Trophoblast cell (in vitro differentiated cells and primary cell): ENCODE measurements at regions not wholly inside any gene's neighbourhood (a gene's known extent, or its start where the extent isn't known, plus 50 kb on each side); places are given as distances from the start of the nearest gene placed in this dataset.

Experiments used
- DNase-seq, 2 donors: peaks; one replicate each; pipeline ENCODE4 v3.0.0-alpha.2; 2016
- H2AFZ ChIP-seq: 2 replicates; pipeline ENCODE4 v1.6.1; 2013; ENCODE audit warnings: low read length, moderate library complexity, mild to moderate bottlenecking; ENCODE audit not compliant: insufficient read depth, poor library complexity
- H2AK5ac ChIP-seq: 2 replicates; pipeline ENCODE4 v1.6.1; 2013; ENCODE audit warnings: mild to moderate bottlenecking, low read length
- H2BK120ac ChIP-seq: 2 replicates; pipeline ENCODE4 v1.6.1; 2013; ENCODE audit warnings: low read length, mild to moderate bottlenecking, moderate library complexity; ENCODE audit not compliant: insufficient read depth, poor library complexity
- H2BK12ac ChIP-seq: 2 replicates; pipeline ENCODE4 v1.6.1; 2013; ENCODE audit warnings: mild to moderate bottlenecking, low read length, moderate library complexity
- H2BK5ac ChIP-seq: 2 replicates; pipeline ENCODE4 v1.6.1; 2013; ENCODE audit warnings: low read length, low read depth, moderate library complexity, mild to moderate bottlenecking; ENCODE audit not compliant: poor library complexity
- H3K14ac ChIP-seq: 2 replicates; pipeline ENCODE4 v1.6.1; 2013; ENCODE audit warnings: mild to moderate bottlenecking, low read length
- H3K18ac ChIP-seq: 2 replicates; pipeline ENCODE4 v1.6.1; 2013; ENCODE audit warnings: mild to moderate bottlenecking, low read length
- H3K23ac ChIP-seq: 2 replicates; pipeline ENCODE4 v1.6.1; 2013; ENCODE audit warnings: low read length
- H3K27ac ChIP-seq: 2 replicates; pipeline ENCODE4 v1.5.1; 2013; ENCODE audit warnings: low read depth, mild to moderate bottlenecking, inconsistent platforms, low read length, moderate library complexity
- H3K27me3 ChIP-seq: 2 replicates; pipeline ENCODE4 v1.6.1; 2013; ENCODE audit warnings: inconsistent platforms, mild to moderate bottlenecking, low read length, moderate library complexity; ENCODE audit not compliant: insufficient read depth
- H3K36me3 ChIP-seq, 2 experiments: 1 replicate in 1 of 2; 2 replicates in 1 of 2; pipeline ENCODE4 v1.6.1; 2013; ENCODE audit warnings: low read length in 2 of 2, mild to moderate bottlenecking in 2 of 2, moderate library complexity in 1 of 2; ENCODE audit not compliant: insufficient read depth in 2 of 2, control insufficient read depth in 1 of 2
- H3K4ac ChIP-seq: 2 replicates; pipeline ENCODE4 v1.6.1; 2013; ENCODE audit warnings: low read depth, mild to moderate bottlenecking, low read length, moderate library complexity
- H3K4me1 ChIP-seq, 2 experiments: 1 replicate in 1 of 2; 2 replicates in 1 of 2; pipeline ENCODE4 v1.6.1; 2013; ENCODE audit warnings: low read length in 2 of 2, mild to moderate bottlenecking in 2 of 2, moderate library complexity in 1 of 2; ENCODE audit not compliant: insufficient read depth in 2 of 2, control insufficient read depth in 1 of 2
- H3K4me2 ChIP-seq: 2 replicates; pipeline ENCODE4 v1.6.1; 2013; ENCODE audit warnings: inconsistent platforms, mild to moderate bottlenecking, low read length, moderate library complexity
- H3K4me3 ChIP-seq: 2 replicates; pipeline ENCODE4 v1.5.1; 2013; ENCODE audit warnings: mild to moderate bottlenecking, low read depth, low read length, inconsistent platforms
- H3K79me1 ChIP-seq: one replicate; pipeline ENCODE4 v1.6.1; 2013; ENCODE audit warnings: low read length
- H3K79me2 ChIP-seq: 2 replicates; pipeline ENCODE4 v1.6.1; 2013; ENCODE audit warnings: low read length, mild to moderate bottlenecking; ENCODE audit not compliant: control insufficient read depth, insufficient read depth, poor library complexity
- H3K9ac ChIP-seq: 2 replicates; pipeline ENCODE4 v1.6.1; 2013; ENCODE audit warnings: mild to moderate bottlenecking, low read length
- H3K9me3 ChIP-seq: 2 replicates; pipeline ENCODE4 v1.6.1; 2013; ENCODE audit warnings: low read depth, mild to moderate bottlenecking, control low read depth, inconsistent platforms, low read length; ENCODE audit not compliant: insufficient read depth
- H4K12ac ChIP-seq: 2 replicates; pipeline ENCODE4 v1.6.1; 2013; ENCODE audit warnings: low read depth, mild to moderate bottlenecking, low read length, moderate library complexity
- H4K8ac ChIP-seq: 2 replicates; pipeline ENCODE4 v1.6.1; 2013; ENCODE audit warnings: low read depth, mild to moderate bottlenecking, low read length, moderate library complexity
- H4K91ac ChIP-seq: one replicate; pipeline ENCODE4 v1.6.1; 2013; ENCODE audit warnings: low read depth, mild to moderate bottlenecking, low read length, moderate library complexity
- WGBS: extraction: QIAGEN DNeasy Blood & Tissue Kit; methylation state at CpG from one replicate; pipeline ENCODE4 v1.1.7; 2013; ENCODE audit warnings: missing lambda C conversion rate; ENCODE audit not compliant: insufficient read length, insufficient coverage; ENCODE audit errors: extremely low coverage; 5-methylcytosine and 5-hydroxymethylcytosine counted together

GRCh38 chr6:147728903-147729302, 220.4 kb downstream of the SAMD5 start:
- Histone ChIP-seq H3K4ac (no peak overlapping the region), H3K4me1 (no peaks in the 10 kb centered on the region), H2BK120ac (no peak overlapping the region), H2AK5ac (no peak overlapping the region), H3K36me3 (no peaks in the 10 kb centered on the region), H2AFZ (no peak overlapping the region), H2BK12ac (no peak overlapping the region), H3K23ac (no peak overlapping the region), H4K8ac (no peak overlapping the region), H4K12ac (no peak overlapping the region), H2BK5ac (no peak overlapping the region), H3K9me3 (no peaks in the 10 kb centered on the region), H3K79me2 (no peaks in the 10 kb centered on the region), H3K18ac (no peak overlapping the region), H4K91ac (no peak overlapping the region), H3K4me3 (no peak overlapping the region), H3K4me2 (no peak overlapping the region), H3K9ac (no peak overlapping the region), H3K79me1 (no peaks in the 10 kb centered on the region), H3K27ac (no peak overlapping the region), H3K27me3 (no peaks in the 10 kb centered on the region), H3K14ac (no peak overlapping the region)
- no CpG with 5 or more reads among the region's 4 CpGs for WGBS
- no peak for DNase-seq

GRCh38 chr6:147733686-147734085, 225.2 kb downstream of the SAMD5 start:
- Histone ChIP-seq H3K27me3 (no peaks in the 10 kb centered on the region), H4K12ac (no peak overlapping the region), H2BK5ac (no peak overlapping the region), H3K9ac (no peak overlapping the region), H2AFZ (no peak overlapping the region), H3K79me1 (peaks cover under 1% of the 10 kb centered on the region), H3K36me3 (no peaks in the 10 kb centered on the region), H3K4me2 (no peak overlapping the region), H3K4me3 (no peak overlapping the region), H3K18ac (no peak overlapping the region), H4K8ac (no peak overlapping the region), H3K27ac (no peak overlapping the region), H2BK12ac (no peak overlapping the region), H3K14ac (no peak overlapping the region), H3K79me2 (no peaks in the 10 kb centered on the region), H4K91ac (no peak overlapping the region), H2BK120ac (no peak overlapping the region), H3K9me3 (no peaks in the 10 kb centered on the region), H3K4ac (no peak overlapping the region), H2AK5ac (no peak overlapping the region), H3K4me1 (peaks cover 0 to 2% of the 10 kb centered on the region in 2 experiments), H3K23ac (no peak overlapping the region)
- WGBS: no CpG with 5 or more reads among the region's 5 CpGs
- no peak for DNase-seq

GRCh38 chr6:147734151-147734550, 225.7 kb downstream of the SAMD5 start:
- no peaks in the 10 kb centered on the region for H3K36me3 ChIP-seq
- peaks cover 5% of the 10 kb centered on the region for H3K79me1 ChIP-seq
- no peak overlapping the region for H2BK12ac ChIP-seq
- no peak overlapping the region for H3K4me3 ChIP-seq
- no peak overlapping the region for H4K8ac ChIP-seq
- H3K23ac ChIP-seq: no peak overlapping the region
- H3K4me2 ChIP-seq: no peak overlapping the region
- H3K4ac ChIP-seq: no peak overlapping the region
- H3K18ac ChIP-seq: no peak overlapping the region
- H4K12ac ChIP-seq: no peak overlapping the region
- no peak overlapping the region for H2BK5ac ChIP-seq
- no peak overlapping the region for H3K27ac ChIP-seq
- no peak overlapping the region for H2BK120ac ChIP-seq
- WGBS: no CpG with 5 or more reads among the region's 8 CpGs
- H3K4me1 ChIP-seq: peaks cover 4 to 6% of the 10 kb centered on the region in 2 experiments
- no peak overlapping the region for H2AFZ ChIP-seq
- DNase-seq: no peak
- H2AK5ac ChIP-seq: no peak overlapping the region
- H3K9ac ChIP-seq: no peak overlapping the region
- H4K91ac ChIP-seq: no peak overlapping the region
- no peak overlapping the region for H3K14ac ChIP-seq
- H3K79me2 ChIP-seq: no peaks in the 10 kb centered on the region
- H3K9me3 ChIP-seq: no peaks in the 10 kb centered on the region
- no peaks in the 10 kb centered on the region for H3K27me3 ChIP-seq

GRCh38 chr6:147735924-147736323, 227.4 kb downstream of the SAMD5 start:
- H3K79me2 ChIP-seq: no peaks in the 10 kb centered on the region
- H4K91ac ChIP-seq: no peak overlapping the region
- H3K14ac ChIP-seq: no peak overlapping the region
- H3K18ac ChIP-seq: no peak overlapping the region
- H2AK5ac ChIP-seq: no peak overlapping the region
- no peak overlapping the region for H3K4me2 ChIP-seq
- WGBS: no CpG with 5 or more reads among the region's 3 CpGs
- H4K8ac ChIP-seq: no peak overlapping the region
- peaks cover 11% of the 10 kb centered on the region for H3K79me1 ChIP-seq
- no peaks in the 10 kb centered on the region for H3K36me3 ChIP-seq
- no peak overlapping the region for H2AFZ ChIP-seq
- no peak for DNase-seq
- H3K27me3 ChIP-seq: no peaks in the 10 kb centered on the region
- H2BK5ac ChIP-seq: no peak overlapping the region
- peak overlapping the region; percentile 84 for H2BK12ac ChIP-seq
- no peak overlapping the region for H3K9ac ChIP-seq
- no peak overlapping the region for H3K4me3 ChIP-seq
- no peak overlapping the region for H2BK120ac ChIP-seq
- H4K12ac ChIP-seq: no peak overlapping the region
- H3K9me3 ChIP-seq: no peaks in the 10 kb centered on the region
- H3K4ac ChIP-seq: no peak overlapping the region
- H3K4me1 ChIP-seq: peaks cover 9 to 11% of the 10 kb centered on the region in 2 experiments
- H3K27ac ChIP-seq: no peak overlapping the region
- no peak overlapping the region for H3K23ac ChIP-seq
